ENCODE measurements at regions not wholly inside any gene's neighbourhood (a gene's known extent, or its start where the extent isn't known, plus 50 kb on each side); places are given as distances from the start of the nearest gene placed in this dataset.

- TF ChIP-seq ZBTB7A (IDR thresholded peaks at IDR 0.05; ENCODE audit: low read depth) (no peak), EP300 (IDR thresholded peaks at IDR 0.05; ENCODE audit: borderline replicate concordance) (no peak), YY1 (IDR thresholded peaks at IDR 0.05; ENCODE audit: low read depth) (no peak), USF1 (IDR thresholded peaks at IDR 0.05) (no peak), FOXM1 (IDR thresholded peaks at IDR 0.05; ENCODE audit: borderline replicate concordance, low read depth) (no peak), RAD21 (IDR thresholded peaks at IDR 0.05; ENCODE audit: low read depth) (no peak), CREB1 (IDR thresholded peaks at IDR 0.05; ENCODE audit: low read depth) (no peak), TAF1 (IDR thresholded peaks at IDR 0.05; ENCODE audit: low read depth) (no peak)
These were observed 270.1 kb upstream of the AGTR2 start for GRCh38 chrX:115900425-115900824.

GRCh38 chrX:115901241-115901640 is 269.3 kb upstream of the AGTR2 start:
- TF ChIP-seq RAD21 (IDR thresholded peaks at IDR 0.05; ENCODE audit: low read depth), result no peak
- TF ChIP-seq ZBTB7A (IDR thresholded peaks at IDR 0.05; ENCODE audit: low read depth), result no peak
- no peak for TF ChIP-seq CREB1 (IDR thresholded peaks at IDR 0.05; ENCODE audit: low read depth)
- TF ChIP-seq TEAD4 (IDR thresholded peaks at IDR 0.05), result no peak
- TF ChIP-seq, protein P1, sequence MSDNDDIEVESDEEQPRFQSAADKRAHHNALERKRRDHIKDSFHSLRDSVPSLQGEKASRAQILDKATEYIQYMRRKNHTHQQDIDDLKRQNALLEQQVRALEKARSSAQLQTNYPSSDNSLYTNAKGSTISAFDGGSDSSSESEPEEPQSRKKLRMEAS (IDR thresholded peaks at IDR 0.05), result no peak
- no peak for TF ChIP-seq YY1 (IDR thresholded peaks at IDR 0.05; ENCODE audit: low read depth)
- TF ChIP-seq, protein P2, sequence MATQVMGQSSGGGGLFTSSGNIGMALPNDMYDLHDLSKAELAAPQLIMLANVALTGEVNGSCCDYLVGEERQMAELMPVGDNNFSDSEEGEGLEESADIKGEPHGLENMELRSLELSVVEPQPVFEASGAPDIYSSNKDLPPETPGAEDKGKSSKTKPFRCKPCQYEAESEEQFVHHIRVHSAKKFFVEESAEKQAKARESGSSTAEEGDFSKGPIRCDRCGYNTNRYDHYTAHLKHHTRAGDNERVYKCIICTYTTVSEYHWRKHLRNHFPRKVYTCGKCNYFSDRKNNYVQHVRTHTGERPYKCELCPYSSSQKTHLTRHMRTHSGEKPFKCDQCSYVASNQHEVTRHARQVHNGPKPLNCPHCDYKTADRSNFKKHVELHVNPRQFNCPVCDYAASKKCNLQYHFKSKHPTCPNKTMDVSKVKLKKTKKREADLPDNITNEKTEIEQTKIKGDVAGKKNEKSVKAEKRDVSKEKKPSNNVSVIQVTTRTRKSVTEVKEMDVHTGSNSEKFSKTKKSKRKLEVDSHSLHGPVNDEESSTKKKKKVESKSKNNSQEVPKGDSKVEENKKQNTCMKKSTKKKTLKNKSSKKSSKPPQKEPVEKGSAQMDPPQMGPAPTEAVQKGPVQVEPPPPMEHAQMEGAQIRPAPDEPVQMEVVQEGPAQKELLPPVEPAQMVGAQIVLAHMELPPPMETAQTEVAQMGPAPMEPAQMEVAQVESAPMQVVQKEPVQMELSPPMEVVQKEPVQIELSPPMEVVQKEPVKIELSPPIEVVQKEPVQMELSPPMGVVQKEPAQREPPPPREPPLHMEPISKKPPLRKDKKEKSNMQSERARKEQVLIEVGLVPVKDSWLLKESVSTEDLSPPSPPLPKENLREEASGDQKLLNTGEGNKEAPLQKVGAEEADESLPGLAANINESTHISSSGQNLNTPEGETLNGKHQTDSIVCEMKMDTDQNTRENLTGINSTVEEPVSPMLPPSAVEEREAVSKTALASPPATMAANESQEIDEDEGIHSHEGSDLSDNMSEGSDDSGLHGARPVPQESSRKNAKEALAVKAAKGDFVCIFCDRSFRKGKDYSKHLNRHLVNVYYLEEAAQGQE (IDR thresholded peaks at IDR 0.05; ENCODE audit: low read depth), result no peak
- TF ChIP-seq TAF1 (IDR thresholded peaks at IDR 0.05; ENCODE audit: low read depth), result no peak
- TF ChIP-seq EGR1 (IDR thresholded peaks at IDR 0.05), result no peak

GRCh38 chrX:115902995-115903394 is 267.5 kb upstream of the AGTR2 start:
- TF ChIP-seq CREB1 (IDR thresholded peaks at IDR 0.05; ENCODE audit: low read depth) (no peak), CEBPB (IDR thresholded peaks at IDR 0.05) (no peak), USF1 (IDR thresholded peaks at IDR 0.05) (no peak), FOXM1 (IDR thresholded peaks at IDR 0.05; ENCODE audit: borderline replicate concordance, low read depth) (no peak), RAD21 (IDR thresholded peaks at IDR 0.05; ENCODE audit: low read depth) (no peak), TCF12 (IDR thresholded peaks at IDR 0.05; ENCODE audit: low read depth) (no peak), TAF1 (IDR thresholded peaks at IDR 0.05; ENCODE audit: low read depth) (no peak), NFIC (IDR thresholded peaks at IDR 0.05) (no peak), EGR1 (IDR thresholded peaks at IDR 0.05) (no peak), ZBTB7A (IDR thresholded peaks at IDR 0.05; ENCODE audit: low read depth) (no peak), TEAD4 (IDR thresholded peaks at IDR 0.05) (no peak), EP300 (IDR thresholded peaks at IDR 0.05; ENCODE audit: borderline replicate concordance) (no peak), YY1 (IDR thresholded peaks at IDR 0.05; ENCODE audit: low read depth) (no peak)
- TF ChIP-seq, protein P2 (IDR thresholded peaks at IDR 0.05; ENCODE audit: low read depth), result no peak
- TF ChIP-seq, protein P1 (IDR thresholded peaks at IDR 0.05), result no peak

DNA sequence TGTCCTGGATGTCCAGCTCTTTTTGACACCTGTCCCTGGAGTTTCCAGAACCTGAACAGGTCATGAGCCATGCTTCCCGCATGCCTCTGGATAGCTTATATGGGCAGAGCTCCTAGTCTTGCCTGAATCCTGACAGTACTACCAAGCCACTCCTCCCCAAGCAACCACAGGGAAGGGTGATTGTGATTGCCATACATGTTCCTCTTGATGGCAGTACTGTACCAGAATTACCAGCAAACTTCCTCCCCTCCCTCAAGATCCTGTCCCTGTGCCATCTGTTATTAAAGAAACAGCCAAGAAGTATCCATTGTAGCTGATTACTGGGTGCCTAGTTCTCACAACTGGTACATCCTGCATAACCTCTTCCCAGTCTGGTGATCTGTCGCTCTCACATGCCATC is 264.3 kb upstream of the AGTR2 start:
- no peak for TF ChIP-seq EP300 (IDR thresholded peaks at IDR 0.05; ENCODE audit: borderline replicate concordance)
- TF ChIP-seq FOXM1 (IDR thresholded peaks at IDR 0.05; ENCODE audit: borderline replicate concordance, low read depth), result no peak
- TF ChIP-seq, protein P2 (IDR thresholded peaks at IDR 0.05; ENCODE audit: low read depth), result no peak
- TF ChIP-seq USF1 (IDR thresholded peaks at IDR 0.05), result no peak
- no peak for TF ChIP-seq TCF12 (IDR thresholded peaks at IDR 0.05; ENCODE audit: low read depth)
- TF ChIP-seq RAD21 (IDR thresholded peaks at IDR 0.05; ENCODE audit: low read depth), result no peak
- no peak for TF ChIP-seq NFIC (IDR thresholded peaks at IDR 0.05)
- TF ChIP-seq EGR1 (IDR thresholded peaks at IDR 0.05), result no peak
- TF ChIP-seq TAF1 (IDR thresholded peaks at IDR 0.05; ENCODE audit: low read depth), result no peak
- no peak for TF ChIP-seq CREB1 (IDR thresholded peaks at IDR 0.05; ENCODE audit: low read depth)
- TF ChIP-seq YY1 (IDR thresholded peaks at IDR 0.05; ENCODE audit: low read depth), result no peak
- no peak for TF ChIP-seq CEBPB (IDR thresholded peaks at IDR 0.05)
- TF ChIP-seq TEAD4 (IDR thresholded peaks at IDR 0.05), result no peak
- TF ChIP-seq ZBTB7A (IDR thresholded peaks at IDR 0.05; ENCODE audit: low read depth), result no peak
- TF ChIP-seq, protein P1 (IDR thresholded peaks at IDR 0.05), result no peak
